ENCODE measurements at regions not wholly inside any gene's neighbourhood (a gene's known extent, or its start where the extent isn't known, plus 50 kb on each side); places are given as distances from the start of the nearest gene placed in this dataset.

DNA sequence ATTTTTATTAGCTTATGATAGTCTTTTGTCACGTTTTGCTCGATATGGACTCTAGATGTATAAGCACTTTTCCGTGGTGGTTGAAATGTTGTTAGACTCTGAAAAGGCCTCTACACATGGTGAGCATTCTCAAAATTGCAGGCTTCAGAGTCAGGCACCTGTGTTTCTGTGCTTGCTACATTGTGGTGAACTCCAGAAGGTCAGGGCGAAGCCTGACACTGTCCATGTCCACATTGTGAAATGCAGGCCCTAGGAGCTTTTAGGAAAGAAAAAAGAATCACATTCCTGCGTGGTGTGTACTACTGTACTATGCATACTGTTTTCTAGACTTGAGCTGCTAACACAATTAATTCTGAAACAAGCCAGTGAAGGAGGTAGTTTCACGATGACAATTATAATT is 86.3 kb downstream of the HS3ST1 start:
- no peak for FAIRE-seq

- no peak for FAIRE-seq
Observed at GRCh38 chr4:11341337-11342043, 87.2 kb downstream of the HS3ST1 start.

- FAIRE-seq, result no peak
Observed at GRCh38 chr4:11338956-11339782, 89.5 kb downstream of the HS3ST1 start.

GRCh38 chr4:11337287-11337686 is 91.4 kb downstream of the HS3ST1 start:
- no peak for FAIRE-seq

- FAIRE-seq, result no peak
Observed at GRCh38 chr4:11336435-11336834, 92.3 kb downstream of the HS3ST1 start.

GRCh38 chr4:11334887-11335286 is 93.8 kb downstream of the HS3ST1 start:
- no peak for FAIRE-seq

- no peak for FAIRE-seq
Observed at GRCh38 chr4:11328401-11328800, 100.3 kb downstream of the HS3ST1 start.

DNA sequence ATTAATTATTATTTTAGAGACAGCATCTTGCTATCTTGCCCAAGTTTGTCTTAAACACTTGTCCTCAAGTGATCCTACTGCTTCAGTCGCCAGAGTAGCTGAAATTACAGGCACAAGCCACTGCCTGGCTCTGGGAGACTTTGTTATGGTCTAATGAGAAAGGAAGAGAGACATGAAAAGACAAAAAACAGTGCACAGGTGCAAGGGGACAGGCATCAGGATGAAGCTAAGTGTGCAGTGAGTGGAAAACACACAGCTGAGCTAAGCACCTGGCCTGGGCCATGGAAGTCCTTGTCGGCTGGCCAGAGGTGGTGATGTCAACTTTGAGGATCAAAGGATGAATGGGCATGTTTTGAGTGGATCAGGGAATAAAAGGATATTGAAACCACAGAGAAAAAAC is 102.7 kb downstream of the HS3ST1 start:
- no peak for FAIRE-seq

GRCh38 chr4:11323771-11324170 is 104.9 kb downstream of the HS3ST1 start:
- no peak for FAIRE-seq

- FAIRE-seq, result no peak
Observed at GRCh38 chr4:11313157-11313943, 115.3 kb downstream of the HS3ST1 start.

DNA sequence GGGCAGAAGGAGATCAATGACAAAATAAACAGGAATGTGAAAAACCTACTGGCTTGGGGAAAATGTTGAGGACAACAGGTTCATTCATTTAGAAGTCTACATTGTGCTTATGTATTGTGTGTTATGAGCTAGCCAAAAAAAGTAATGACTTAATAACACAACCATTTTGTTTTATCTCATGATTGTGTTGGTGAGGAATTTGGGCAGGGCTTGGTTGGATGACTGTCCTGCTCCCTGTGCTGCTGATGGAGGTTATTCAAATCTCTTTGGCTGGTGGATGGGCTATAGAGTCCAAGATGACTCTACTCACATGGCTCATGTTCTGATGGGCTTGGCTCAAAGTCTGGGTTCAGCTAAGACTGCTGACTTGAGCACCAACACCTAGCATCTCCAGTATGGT is 116.3 kb downstream of the HS3ST1 start:
- FAIRE-seq, result no peak

- no peak for FAIRE-seq
Observed at GRCh38 chr4:11301075-11301660, 127.5 kb downstream of the HS3ST1 start.

DNA sequence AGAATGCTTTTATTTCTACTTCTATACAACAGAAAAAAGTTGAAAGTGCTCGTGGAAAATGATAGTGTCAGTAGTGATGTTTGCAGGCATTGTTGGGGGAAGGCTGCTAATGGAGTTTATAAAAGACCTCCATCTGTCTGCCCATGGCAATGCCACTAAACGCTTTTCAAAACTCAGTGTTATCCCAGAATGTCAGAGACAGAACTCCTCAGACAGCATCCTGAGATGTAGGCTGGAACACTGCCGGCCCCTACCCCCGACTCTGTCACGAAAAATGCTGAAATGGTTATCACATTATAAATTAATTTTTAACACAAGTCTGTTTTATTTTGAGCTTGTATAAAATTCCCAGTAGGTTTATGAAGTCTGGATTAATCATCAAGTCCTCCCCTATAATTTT is 128.9 kb downstream of the HS3ST1 start:
- no peak for FAIRE-seq

- FAIRE-seq, result no peak
Observed at GRCh38 chr4:11299016-11299415, 129.7 kb downstream of the HS3ST1 start.

GRCh38 chr4:11298451-11298850 is 130.2 kb downstream of the HS3ST1 start:
- no peak for FAIRE-seq

- no peak for FAIRE-seq
Observed at GRCh38 chr4:11297627-11298026, 131.1 kb downstream of the HS3ST1 start.

- no peak for FAIRE-seq
Observed at GRCh38 chr4:11297201-11297600, 131.5 kb downstream of the HS3ST1 start.

GRCh38 chr4:11293866-11294265 is 134.8 kb downstream of the HS3ST1 start:
- FAIRE-seq, result no peak

DNA sequence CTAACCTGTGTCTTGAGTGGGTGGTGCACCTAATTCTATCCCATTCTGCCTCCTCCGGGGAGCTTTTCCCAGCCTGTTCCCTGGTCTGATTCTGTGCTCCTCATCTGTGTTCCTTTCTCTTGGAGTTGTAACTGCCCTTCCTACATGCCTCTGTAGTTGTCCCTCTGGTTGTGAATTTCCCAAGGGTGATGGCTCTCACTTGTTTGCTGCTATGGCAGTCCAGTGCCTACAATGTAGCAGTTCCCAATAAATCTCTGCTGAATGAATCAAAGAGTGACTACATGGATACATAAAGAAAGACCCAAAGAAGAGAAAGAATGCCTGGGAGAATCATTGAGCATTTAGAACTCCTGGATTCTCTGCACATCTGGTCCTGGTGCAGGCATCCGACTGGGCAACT is 141.6 kb downstream of the HS3ST1 start:
- no peak for FAIRE-seq

DNA sequence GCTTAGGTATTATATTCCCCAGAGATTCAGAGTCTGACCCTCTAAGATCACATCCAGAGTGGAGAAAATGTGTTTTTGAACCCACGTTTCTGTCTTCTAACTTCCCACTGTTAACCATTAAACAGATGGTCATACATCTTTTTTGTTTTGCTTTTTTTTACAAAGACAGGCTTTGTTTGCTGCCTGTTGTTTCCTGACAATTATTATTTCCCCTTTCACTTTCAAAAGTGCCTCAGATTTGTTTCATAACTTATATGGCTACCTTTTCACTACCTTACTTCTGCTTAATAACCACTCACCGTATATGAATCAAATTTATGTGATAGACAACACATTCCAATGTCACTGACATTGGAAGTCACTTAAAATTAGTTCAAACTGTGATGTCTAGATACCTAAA is 142.2 kb downstream of the HS3ST1 start:
- FAIRE-seq, result no peak

GRCh38 chr4:11281720-11282119 is 147.0 kb downstream of the HS3ST1 start:
- no peak for FAIRE-seq

GRCh38 chr4:11271263-11271662 is 157.4 kb downstream of the HS3ST1 start:
- no peak for FAIRE-seq

DNA sequence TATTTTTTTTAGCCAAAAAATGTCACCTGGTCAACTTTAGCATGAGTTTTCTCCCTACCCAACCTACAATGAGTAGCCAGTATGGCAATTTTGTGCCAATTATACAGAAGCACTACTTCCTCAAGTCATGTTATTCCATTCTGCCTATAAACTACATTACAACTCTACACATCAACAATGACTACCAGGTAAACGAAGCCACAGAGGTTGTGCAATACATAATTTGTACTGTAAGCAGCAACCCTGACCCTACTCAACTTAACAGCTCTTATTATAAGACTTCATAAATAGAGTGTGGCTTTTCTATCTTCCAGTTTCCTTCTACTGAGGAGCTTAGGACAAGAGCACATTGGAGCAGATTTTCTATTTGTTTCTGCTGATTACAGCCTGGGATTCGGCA is 160.5 kb downstream of the HS3ST1 start:
- FAIRE-seq, result no peak
